K562 (cell line): ENCODE measurements at regions not wholly inside any gene's neighbourhood (a gene's known extent, or its start where the extent isn't known, plus 50 kb on each side); places are given as distances from the start of the nearest gene placed in this dataset.
A peak's percentile ranks its signal among the peaks of the same experiment; 100 is the strongest.
"Not testable (repeated sequence)": the region's sequence is repeated elsewhere in the genome, so short reads cannot be mapped to it uniquely, and the experiment has no call there.

ENCODE experiments used
- ATAC-seq: fragments of 200-7000 bp; cut with Tn5 transposase; 3 replicates; pipeline ENCODE4 v1.9.1; 2020; ENCODE audit warnings: moderate library complexity
- BruUV-seq: library from RNA; stranded (reverse); fragments of 400-500 nt; replicated peaks from 2 replicates; lab custom pipeline; 2021; lab: Mats Ljungman, UMichigan
- CTCF ChIA-PET: fragments of 300-600 bp; formaldehyde crosslinking; extraction: SDS; loops from one replicate; lab custom pipeline; 2021; ENCODE audit warnings: low intra/inter-chr PET ratio; lab: Yijun Ruan, JAX
- POLR2A ChIA-PET: fragments of 300-600, 350-650 bp; sonication (Branson Sonifier 250); formaldehyde crosslinking; extraction: SDS; loops from one replicate; lab custom pipeline; 2021; ENCODE audit warnings: antibody characterized with exemption, inconsistent platforms; lab: Yijun Ruan, JAX
- DNase-seq, 4 experiments: peaks; one replicate each; pipeline versions ENCODE4 v3.0.0 to v3.0.0-alpha.2; 2011 to 2018; ENCODE audit warnings: low spot score in 3 of 4, mixed read lengths in 3 of 4; ENCODE audit errors: extremely low read depth in 1 of 4
- FAIRE-seq: peaks from 2 replicates; lab custom pipeline; 2011; peaks lifted over from hg19 to GRCh38; lab: Jason Lieb, UNC
- H2AFZ ChIP-seq: 2 replicates; pipeline ENCODE4 v1.6.0; 2011; ENCODE audit warnings: low read depth, low read length, control low read depth, inconsistent platforms
- H3K27ac ChIP-seq: fragments of 200-600 bp; 3 replicates; pipeline ENCODE4 v1.8.0; 2011; ENCODE audit warnings: low read depth, mild to moderate bottlenecking, control low read depth, inconsistent platforms, low read length, moderate library complexity, mixed read lengths; ENCODE audit errors: extremely low read depth
- H3K27me3 ChIP-seq, 2 experiments: fragments of 300-600 bp in 1 of 2; 2 replicates in 1 of 2; 3 replicates in 1 of 2; pipeline versions ENCODE4 v1.6.0 to v1.8.0; 2011; ENCODE audit warnings: inconsistent platforms in 2 of 2, low read length in 2 of 2, mild to moderate bottlenecking in 1 of 2, mixed read lengths in 1 of 2, moderate library complexity in 1 of 2; ENCODE audit not compliant: control insufficient read depth in 2 of 2, insufficient read depth in 2 of 2
- H3K36me3 ChIP-seq: fragments of 300-600 bp; 3 replicates; pipeline ENCODE4 v1.8.0; 2011; ENCODE audit warnings: mild to moderate bottlenecking, low read length, inconsistent platforms; ENCODE audit not compliant: control insufficient read depth, insufficient read depth
- H3K4me1 ChIP-seq, 2 experiments: fragments of 200-600 bp in 1 of 2; replicated peaks in 1 of 2; 2 replicates in 1 of 2; 3 replicates in 1 of 2; pipeline versions ENCODE4 v1.5.1 to v1.8.0; 2011; ENCODE audit warnings: inconsistent platforms in 2 of 2, low read length in 2 of 2, mild to moderate bottlenecking in 1 of 2, mixed read lengths in 1 of 2, moderate library complexity in 1 of 2; ENCODE audit not compliant: control insufficient read depth in 2 of 2, insufficient read depth in 2 of 2
- H3K4me2 ChIP-seq: 2 replicates; pipeline ENCODE4 v1.6.1; 2011; ENCODE audit warnings: low read length, control low read depth, inconsistent platforms, mixed read lengths; ENCODE audit not compliant: insufficient read depth
- H3K4me3 ChIP-seq: fragments of 200-600 bp; sonication (generic), shearing (Covaris generic); 2 replicates; pipeline ENCODE4 v1.5.1; 2016; ENCODE audit warnings: control low read depth, inconsistent platforms
- H3K79me2 ChIP-seq: fragments of 200-600 bp; 3 replicates; pipeline ENCODE4 v1.8.0; 2011; ENCODE audit warnings: low read length, inconsistent platforms; ENCODE audit not compliant: control insufficient read depth, insufficient read depth
- H3K9ac ChIP-seq, 2 experiments: 2 replicates each; pipeline versions ENCODE4 v1.6.0 to v1.6.1; 2011; ENCODE audit warnings: low read depth in 2 of 2, low read length in 2 of 2, control low read depth in 1 of 2, inconsistent platforms in 1 of 2, mild to moderate bottlenecking in 1 of 2, mixed read lengths in 1 of 2; ENCODE audit not compliant: insufficient read depth in 1 of 2
- H3K9me1 ChIP-seq: one replicate; pipeline ENCODE4 v1.6.0; 2011; ENCODE audit warnings: inconsistent platforms, mild to moderate bottlenecking, low read length, moderate library complexity; ENCODE audit not compliant: control insufficient read depth, insufficient read depth
- H3K9me3 ChIP-seq: replicated peaks from 2 replicates; pipeline ENCODE4 v1.5.1; 2011; ENCODE audit warnings: low read depth, low read length, inconsistent platforms; ENCODE audit not compliant: control insufficient read depth, insufficient read depth
- H4K20me1 ChIP-seq: replicated peaks from 2 replicates; pipeline ENCODE4 v1.6.1; 2011; ENCODE audit warnings: low read length, inconsistent platforms, mixed read lengths; ENCODE audit not compliant: control insufficient read depth, insufficient read depth
- FOXA3 ChIP-seq, 2 experiments: fragments of 450-650 bp in 1 of 2; sonication (generic) in 1 of 2; formaldehyde crosslinking; IDR thresholded peaks in 1 of 2; conservative IDR thresholded peaks in 1 of 2; 2 replicates each; pipeline versions ENCODE4 v1.4.0 to v1.8.0; 2020 to 2022; ENCODE audit warnings: mild to moderate bottlenecking in 2 of 2, missing genetic modification reagents in 1 of 2
- KLF13 ChIP-seq: fragments of 450-650 bp; IDR thresholded peaks from 2 replicates; pipeline ENCODE4 v1.6.1; 2016; ENCODE audit warnings: missing genetic modification characterization, low read depth, mild to moderate bottlenecking, missing compliant biosample characterization, moderate library complexity, borderline replicate concordance
- RBFOX2 ChIP-seq: fragments of 200-400 bp; formaldehyde crosslinking; IDR thresholded peaks from 2 replicates; pipeline ENCODE4 v1.6.1; 2017; ENCODE audit warnings: low read depth, mild to moderate bottlenecking, low read length, moderate library complexity
- YY1 ChIP-seq, 3 experiments: IDR thresholded peaks; 2 replicates each; pipeline ENCODE4 v1.6.1; 2011; ENCODE audit warnings: low read length in 2 of 3, mild to moderate bottlenecking in 2 of 3, moderate library complexity in 2 of 3, borderline replicate concordance in 1 of 3, control low read depth in 1 of 3, low read depth in 1 of 3; ENCODE audit not compliant: insufficient read depth in 3 of 3, insufficient replicate concordance in 2 of 3, control insufficient read depth in 1 of 3, insufficient read length in 1 of 3; ENCODE audit errors: extremely low read depth in 1 of 3
- WGBS: fragments of 100-300 bp; shearing (Covaris generic); methylation state at CpG from one replicate; pipeline ENCODE4 v1.1.6; 2016; ENCODE audit warnings: low coverage, mixed read lengths; ENCODE audit not compliant: insufficient coverage; ENCODE audit errors: missing lambda C conversion rate; 5-methylcytosine and 5-hydroxymethylcytosine counted together
- in situ Hi-C: fragments of 300-500 bp; cut with MboI; formaldehyde crosslinking; loops from 4 replicates; pipeline ENCODE4 v1.15.0; 2018; ENCODE audit warnings: inconsistent platforms, mixed read lengths
- intact Hi-C: fragments of 100-400 bp; cut with micrococcal nuclease; formaldehyde crosslinking; loops from 2 replicates; pipeline ENCODE4 v1.14.2; 2022
- TF ChIP-seq, protein P1 (sequence below): fragments of 450-650 bp; IDR thresholded peaks from 2 replicates; pipeline ENCODE4 v1.7.1; 2018; ENCODE audit warnings: mild to moderate bottlenecking, low read depth; ENCODE audit not compliant: partially characterized antibody
- TF ChIP-seq, protein P2 (sequence below): fragments of 150-350 bp; IDR thresholded peaks from 2 replicates; pipeline ENCODE4 v1.6.1; 2014; ENCODE audit warnings: low read depth, mild to moderate bottlenecking, low read length, borderline replicate concordance

DNA sequence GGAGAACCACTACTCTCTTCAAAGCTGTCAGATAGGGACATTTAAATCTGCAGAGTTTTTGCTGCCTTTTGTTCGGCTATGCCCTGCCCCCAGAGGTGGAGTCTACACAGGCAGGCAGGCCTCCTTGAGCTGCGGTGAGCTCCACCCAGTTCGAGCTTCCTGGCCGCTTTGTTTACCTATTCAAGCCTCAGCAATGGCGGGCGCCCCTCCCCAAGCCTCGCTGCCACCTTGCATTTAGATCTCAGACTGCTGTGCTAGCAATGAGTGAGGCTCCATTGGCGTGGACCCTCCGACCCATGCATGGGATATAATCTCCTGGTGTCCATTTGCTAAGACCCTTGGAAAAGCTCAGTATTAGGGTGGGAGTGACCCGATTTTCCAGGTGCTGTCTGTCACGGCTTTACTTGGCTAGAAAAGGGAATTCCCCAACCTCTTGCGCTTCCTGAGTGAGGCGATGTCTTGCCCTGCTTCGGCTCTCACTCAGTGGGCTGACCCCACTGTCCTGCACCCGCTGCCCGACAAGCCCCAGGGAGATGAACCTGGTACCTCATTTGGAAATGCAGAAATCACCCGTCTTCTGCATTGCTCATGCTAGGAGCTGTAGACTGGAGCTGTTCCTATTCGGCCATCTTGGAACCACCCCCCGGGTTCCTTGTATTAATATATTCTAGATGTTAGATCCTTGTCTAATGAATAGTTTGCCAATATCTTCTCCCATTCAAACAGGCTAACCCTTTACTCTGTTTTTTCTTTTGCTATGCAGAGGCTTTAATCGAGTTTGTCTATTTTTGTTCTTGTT lies 113.8 kb downstream of the COX7C start:
- intact Hi-C loops, CTCF ChIA-PET, H3K9ac ChIP-seq, H3K4me1 ChIP-seq, POLR2A ChIA-PET, H3K36me3 ChIP-seq, H3K9me3 ChIP-seq, BruUV-seq, FAIRE-seq, H3K79me2 ChIP-seq, H3K27ac ChIP-seq, H3K9me1 ChIP-seq, H4K20me1 ChIP-seq, H3K27me3 ChIP-seq, in situ Hi-C loops: not testable (repeated sequence)
- DNase-seq (peak in 1 of 4 experiments; percentile 2), ATAC-seq (peak; percentile 56)
- Histone ChIP-seq H3K4me3 (peak overlapping the region; percentile 29; the same call in 1 of the 2 replicates), H2AFZ (peak overlapping the region; percentile 80), H3K4me2 (peak overlapping the region; percentile 68)
- TF ChIP-seq YY1 (IDR thresholded peaks at IDR 0.05; ENCODE audit: borderline replicate concordance in 1 of 3, control insufficient read depth in 1 of 3, extremely low read depth in 1 of 3, insufficient read depth in 3 of 3, insufficient read length in 1 of 3, insufficient replicate concordance in 2 of 3, low read depth in 1 of 3, low read length in 2 of 3) (peak in 1 of 3 experiments; percentile 52), FOXA3 (CRISPR knock-in tag; conservative IDR thresholded peaks at IDR 0.05 in 1 of 2, IDR thresholded peaks at IDR 0.05 in 1 of 2) (peak in 1 of 2 experiments; percentile 55; a peak in 1 of 4 replicates)
- under 1% methylated on average over 16 of the region's 20 CpGs for WGBS

DNA sequence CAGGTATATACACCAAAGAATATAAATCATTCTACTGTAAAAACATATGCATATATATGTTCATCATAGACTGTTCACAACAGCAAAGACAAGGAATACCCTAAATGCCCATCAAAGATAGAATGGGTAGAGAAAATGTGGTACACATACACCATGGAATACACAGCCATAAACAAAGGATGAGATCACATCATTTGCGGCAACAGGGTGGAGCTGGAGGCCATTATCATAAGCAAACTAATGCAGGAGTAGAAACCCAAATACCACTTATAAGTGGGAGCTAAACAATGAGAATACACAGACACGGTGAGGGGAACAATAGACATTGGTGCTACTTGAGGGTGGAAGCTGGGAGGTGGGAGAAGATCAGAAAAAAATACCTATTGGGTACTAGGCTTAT lies 117.6 kb downstream of the COX7C start:
- H3K79me2 ChIP-seq = no peaks in the 10 kb centered on the region
- DNase-seq (no peak), FAIRE-seq (no peak), ATAC-seq (no peak)
- no TSS peak for BruUV-seq
- intact Hi-C loops = no loop called here
- in situ Hi-C loops = no loop called here
- no peak overlapping the region for H3K4me3 ChIP-seq
- 0% methylated on average over 2 of the region's 2 CpGs for WGBS
- H3K27ac ChIP-seq = no peak overlapping the region
- no peaks in the 10 kb centered on the region; a peak in 1 of 5 replicates for H3K4me1 ChIP-seq
- H2AFZ ChIP-seq = no peak overlapping the region
- H3K4me2 ChIP-seq = no peak overlapping the region
- CTCF ChIA-PET = no interaction called here
- H3K36me3 ChIP-seq = no peaks in the 10 kb centered on the region
- H3K9me3 ChIP-seq = no peaks in the 10 kb centered on the region; the same call in 1 of the 2 replicates
- no peak overlapping the region for H3K9ac ChIP-seq
- no peaks in the 10 kb centered on the region for H4K20me1 ChIP-seq
- POLR2A ChIA-PET = no interaction called here
- no peaks in the 10 kb centered on the region for H3K9me1 ChIP-seq
- no peaks in the 10 kb centered on the region for H3K27me3 ChIP-seq
- no peak for TF ChIP-seq RBFOX2
- no peak for TF ChIP-seq KLF13 (tag)
- TF ChIP-seq, protein P1, sequence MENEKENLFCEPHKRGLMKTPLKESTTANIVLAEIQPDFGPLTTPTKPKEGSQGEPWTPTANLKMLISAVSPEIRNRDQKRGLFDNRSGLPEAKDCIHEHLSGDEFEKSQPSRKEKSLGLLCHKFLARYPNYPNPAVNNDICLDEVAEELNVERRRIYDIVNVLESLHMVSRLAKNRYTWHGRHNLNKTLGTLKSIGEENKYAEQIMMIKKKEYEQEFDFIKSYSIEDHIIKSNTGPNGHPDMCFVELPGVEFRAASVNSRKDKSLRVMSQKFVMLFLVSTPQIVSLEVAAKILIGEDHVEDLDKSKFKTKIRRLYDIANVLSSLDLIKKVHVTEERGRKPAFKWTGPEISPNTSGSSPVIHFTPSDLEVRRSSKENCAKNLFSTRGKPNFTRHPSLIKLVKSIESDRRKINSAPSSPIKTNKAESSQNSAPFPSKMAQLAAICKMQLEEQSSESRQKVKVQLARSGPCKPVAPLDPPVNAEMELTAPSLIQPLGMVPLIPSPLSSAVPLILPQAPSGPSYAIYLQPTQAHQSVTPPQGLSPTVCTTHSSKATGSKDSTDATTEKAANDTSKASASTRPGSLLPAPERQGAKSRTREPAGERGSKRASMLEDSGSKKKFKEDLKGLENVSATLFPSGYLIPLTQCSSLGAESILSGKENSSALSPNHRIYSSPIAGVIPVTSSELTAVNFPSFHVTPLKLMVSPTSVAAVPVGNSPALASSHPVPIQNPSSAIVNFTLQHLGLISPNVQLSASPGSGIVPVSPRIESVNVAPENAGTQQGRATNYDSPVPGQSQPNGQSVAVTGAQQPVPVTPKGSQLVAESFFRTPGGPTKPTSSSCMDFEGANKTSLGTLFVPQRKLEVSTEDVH = no peak
- TF ChIP-seq, protein P2, sequence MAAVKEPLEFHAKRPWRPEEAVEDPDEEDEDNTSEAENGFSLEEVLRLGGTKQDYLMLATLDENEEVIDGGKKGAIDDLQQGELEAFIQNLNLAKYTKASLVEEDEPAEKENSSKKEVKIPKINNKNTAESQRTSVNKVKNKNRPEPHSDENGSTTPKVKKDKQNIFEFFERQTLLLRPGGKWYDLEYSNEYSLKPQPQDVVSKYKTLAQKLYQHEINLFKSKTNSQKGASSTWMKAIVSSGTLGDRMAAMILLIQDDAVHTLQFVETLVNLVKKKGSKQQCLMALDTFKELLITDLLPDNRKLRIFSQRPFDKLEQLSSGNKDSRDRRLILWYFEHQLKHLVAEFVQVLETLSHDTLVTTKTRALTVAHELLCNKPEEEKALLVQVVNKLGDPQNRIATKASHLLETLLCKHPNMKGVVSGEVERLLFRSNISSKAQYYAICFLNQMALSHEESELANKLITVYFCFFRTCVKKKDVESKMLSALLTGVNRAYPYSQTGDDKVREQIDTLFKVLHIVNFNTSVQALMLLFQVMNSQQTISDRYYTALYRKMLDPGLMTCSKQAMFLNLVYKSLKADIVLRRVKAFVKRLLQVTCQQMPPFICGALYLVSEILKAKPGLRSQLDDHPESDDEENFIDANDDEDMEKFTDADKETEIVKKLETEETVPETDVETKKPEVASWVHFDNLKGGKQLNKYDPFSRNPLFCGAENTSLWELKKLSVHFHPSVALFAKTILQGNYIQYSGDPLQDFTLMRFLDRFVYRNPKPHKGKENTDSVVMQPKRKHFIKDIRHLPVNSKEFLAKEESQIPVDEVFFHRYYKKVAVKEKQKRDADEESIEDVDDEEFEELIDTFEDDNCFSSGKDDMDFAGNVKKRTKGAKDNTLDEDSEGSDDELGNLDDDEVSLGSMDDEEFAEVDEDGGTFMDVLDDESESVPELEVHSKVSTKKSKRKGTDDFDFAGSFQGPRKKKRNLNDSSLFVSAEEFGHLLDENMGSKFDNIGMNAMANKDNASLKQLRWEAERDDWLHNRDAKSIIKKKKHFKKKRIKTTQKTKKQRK = no peak
